ENCODE measurements at regions not wholly inside any gene's neighbourhood (a gene's known extent, or its start where the extent isn't known, plus 50 kb on each side); places are given as distances from the start of the nearest gene placed in this dataset.

DNA sequence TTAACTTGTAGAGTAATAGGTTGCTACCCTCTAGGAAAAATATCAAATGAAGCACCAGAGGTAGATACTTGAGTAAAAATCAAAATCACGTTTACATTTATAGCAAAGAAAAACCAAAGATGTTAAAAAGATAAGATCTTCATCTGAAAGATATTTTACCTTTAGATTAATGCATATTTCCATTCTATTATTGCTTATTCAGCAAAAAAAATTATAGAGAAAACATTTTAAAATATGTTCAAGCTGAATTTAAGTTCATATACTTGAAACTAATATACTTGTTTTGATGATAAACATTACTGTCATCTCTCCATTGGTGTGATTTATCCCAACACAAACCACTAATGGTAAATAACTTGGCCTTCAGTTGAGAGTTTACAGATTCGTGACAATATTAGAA, 422.3 kb downstream of the CAAP1 start:
- TF ChIP-seq ZNF37A (tag by site-specific recombination; IDR thresholded peaks at IDR 0.05) (no peak), ZBTB8A (tag by site-specific recombination; IDR thresholded peaks at IDR 0.05) (no peak), TCF7L2 (IDR thresholded peaks at IDR 0.05; ENCODE audit: borderline replicate concordance, low read depth, low read length) (no peak), HOXD13 (CRISPR knock-in tag; IDR thresholded peaks at IDR 0.05; ENCODE audit: borderline replicate concordance) (no peak), ZNF114 (tag by site-specific recombination; IDR thresholded peaks at IDR 0.05) (no peak), ZNF785 (tag by site-specific recombination; IDR thresholded peaks at IDR 0.05) (no peak)
- TF ChIP-seq, protein P1, sequence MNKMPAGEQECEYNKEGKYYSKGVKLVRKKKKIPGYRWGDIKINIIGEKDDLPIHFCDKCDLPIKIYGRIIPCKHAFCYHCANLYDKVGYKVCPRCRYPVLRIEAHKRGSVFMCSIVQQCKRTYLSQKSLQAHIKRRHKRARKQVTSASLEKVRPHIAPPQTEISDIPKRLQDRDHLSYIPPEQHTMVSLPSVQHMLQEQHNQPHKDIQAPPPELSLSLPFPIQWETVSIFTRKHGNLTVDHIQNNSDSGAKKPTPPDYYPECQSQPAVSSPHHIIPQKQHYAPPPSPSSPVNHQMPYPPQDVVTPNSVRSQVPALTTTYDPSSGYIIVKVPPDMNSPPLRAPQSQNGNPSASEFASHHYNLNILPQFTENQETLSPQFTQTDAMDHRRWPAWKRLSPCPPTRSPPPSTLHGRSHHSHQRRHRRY (tag by site-specific recombination; IDR thresholded peaks at IDR 0.05) = no peak
- TF ChIP-seq, protein P2, sequence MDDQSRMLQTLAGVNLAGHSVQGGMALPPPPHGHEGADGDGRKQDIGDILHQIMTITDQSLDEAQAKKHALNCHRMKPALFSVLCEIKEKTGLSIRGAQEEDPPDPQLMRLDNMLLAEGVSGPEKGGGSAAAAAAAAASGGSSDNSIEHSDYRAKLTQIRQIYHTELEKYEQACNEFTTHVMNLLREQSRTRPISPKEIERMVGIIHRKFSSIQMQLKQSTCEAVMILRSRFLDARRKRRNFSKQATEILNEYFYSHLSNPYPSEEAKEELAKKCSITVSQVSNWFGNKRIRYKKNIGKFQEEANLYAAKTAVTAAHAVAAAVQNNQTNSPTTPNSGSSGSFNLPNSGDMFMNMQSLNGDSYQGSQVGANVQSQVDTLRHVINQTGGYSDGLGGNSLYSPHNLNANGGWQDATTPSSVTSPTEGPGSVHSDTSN (CRISPR knock-in tag; IDR thresholded peaks at IDR 0.05) = no peak
- Histone ChIP-seq H3K4me1 (ENCODE audit: control insufficient read depth, insufficient read depth, low read length) (no peaks in the 10 kb centered on the region), H3K9me3 (ENCODE audit: control insufficient read depth, insufficient read depth, low read depth, low read length) (no peaks in the 10 kb centered on the region), H3K36me3 (ENCODE audit: control insufficient read depth in 2 of 2, insufficient read depth in 1 of 2, low read length in 2 of 2) (no peaks in the 10 kb centered on the region), H3K4me3 (ENCODE audit: low read depth, low read length) (no peak overlapping the region), H3K27ac (ENCODE audit: extremely low read depth, low read depth, low read length) (no peak overlapping the region)
- CTCF ChIA-PET = no interaction called here
- POLR2A ChIA-PET = no interaction called here

DNA sequence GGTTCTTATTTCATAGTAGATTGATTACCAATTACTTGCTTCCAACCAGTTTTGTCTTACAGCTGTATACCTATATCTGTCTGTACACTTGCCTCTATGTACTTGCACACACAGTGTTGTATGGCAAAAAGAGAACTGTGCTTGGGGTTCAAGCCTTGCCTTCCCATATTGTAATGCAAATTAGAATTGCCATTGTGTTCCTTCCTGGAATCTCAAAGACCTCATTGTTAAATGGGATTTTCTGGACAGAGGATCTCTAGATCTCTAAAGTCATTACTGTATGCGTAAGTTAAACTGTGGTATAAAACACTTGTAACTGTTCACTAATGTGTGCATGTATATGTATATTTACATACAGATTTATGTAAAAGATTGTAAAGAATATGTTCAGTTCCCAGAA, 428.8 kb downstream of the CAAP1 start:
- no peak for TF ChIP-seq ZXDB (tag by site-specific recombination; IDR thresholded peaks at IDR 0.05)
- no peak for TF ChIP-seq GLI2 (tag by site-specific recombination; IDR thresholded peaks at IDR 0.05; ENCODE audit: borderline replicate concordance, low read depth)
- TF ChIP-seq SCRT2 (tag by site-specific recombination; IDR thresholded peaks at IDR 0.05) = no peak
- TF ChIP-seq ZNF561 (tag by site-specific recombination; IDR thresholded peaks at IDR 0.05; ENCODE audit: borderline replicate concordance) = no peak
- no peak for TF ChIP-seq ZSCAN30 (tag by site-specific recombination; IDR thresholded peaks at IDR 0.05)
- TF ChIP-seq, protein P3, sequence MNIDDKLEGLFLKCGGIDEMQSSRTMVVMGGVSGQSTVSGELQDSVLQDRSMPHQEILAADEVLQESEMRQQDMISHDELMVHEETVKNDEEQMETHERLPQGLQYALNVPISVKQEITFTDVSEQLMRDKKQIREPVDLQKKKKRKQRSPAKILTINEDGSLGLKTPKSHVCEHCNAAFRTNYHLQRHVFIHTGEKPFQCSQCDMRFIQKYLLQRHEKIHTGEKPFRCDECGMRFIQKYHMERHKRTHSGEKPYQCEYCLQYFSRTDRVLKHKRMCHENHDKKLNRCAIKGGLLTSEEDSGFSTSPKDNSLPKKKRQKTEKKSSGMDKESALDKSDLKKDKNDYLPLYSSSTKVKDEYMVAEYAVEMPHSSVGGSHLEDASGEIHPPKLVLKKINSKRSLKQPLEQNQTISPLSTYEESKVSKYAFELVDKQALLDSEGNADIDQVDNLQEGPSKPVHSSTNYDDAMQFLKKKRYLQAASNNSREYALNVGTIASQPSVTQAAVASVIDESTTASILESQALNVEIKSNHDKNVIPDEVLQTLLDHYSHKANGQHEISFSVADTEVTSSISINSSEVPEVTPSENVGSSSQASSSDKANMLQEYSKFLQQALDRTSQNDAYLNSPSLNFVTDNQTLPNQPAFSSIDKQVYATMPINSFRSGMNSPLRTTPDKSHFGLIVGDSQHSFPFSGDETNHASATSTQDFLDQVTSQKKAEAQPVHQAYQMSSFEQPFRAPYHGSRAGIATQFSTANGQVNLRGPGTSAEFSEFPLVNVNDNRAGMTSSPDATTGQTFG (tag by site-specific recombination; IDR thresholded peaks at IDR 0.05; ENCODE audit: borderline replicate concordance) = no peak
- TF ChIP-seq ZFP69B (tag by site-specific recombination; IDR thresholded peaks at IDR 0.05) = no peak
- ChIA-PET CTCF (no interaction called here), POLR2A (no interaction called here)
- no peaks in the 10 kb centered on the region for H3K36me3 ChIP-seq (ENCODE audit: control insufficient read depth in 2 of 2, insufficient read depth in 1 of 2, low read length in 2 of 2)
- H3K27ac ChIP-seq (ENCODE audit: extremely low read depth, low read depth, low read length) = no peak overlapping the region
- H3K4me3 ChIP-seq (ENCODE audit: low read depth, low read length) = no peak overlapping the region
- no peaks in the 10 kb centered on the region for H3K4me1 ChIP-seq (ENCODE audit: control insufficient read depth, insufficient read depth, low read length)
- H3K9me3 ChIP-seq (ENCODE audit: control insufficient read depth, insufficient read depth, low read depth, low read length) = no peaks in the 10 kb centered on the region

DNA sequence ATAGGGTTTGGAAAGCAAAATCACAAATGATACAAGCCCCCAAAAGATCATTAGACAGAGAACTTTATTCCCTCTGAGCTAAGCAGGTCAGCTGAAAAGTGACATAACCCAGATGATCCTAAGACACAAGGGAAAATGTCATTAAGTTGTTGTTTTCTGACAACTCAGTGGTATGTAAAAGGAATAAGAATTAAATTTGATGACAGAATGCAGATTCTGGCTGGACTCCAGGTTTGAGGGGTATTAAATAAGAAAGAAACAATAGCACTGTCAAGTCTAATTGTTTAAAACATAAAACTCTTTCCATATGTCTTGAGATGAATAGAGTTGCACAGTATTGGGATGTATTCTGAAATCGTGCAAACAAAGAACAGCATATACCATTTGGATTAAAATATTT, 429.9 kb downstream of the CAAP1 start:
- Histone ChIP-seq H3K4me1 (ENCODE audit: control insufficient read depth, insufficient read depth, low read length) (no peaks in the 10 kb centered on the region), H3K4me3 (ENCODE audit: low read depth, low read length) (no peak overlapping the region), H3K36me3 (ENCODE audit: control insufficient read depth in 2 of 2, insufficient read depth in 1 of 2, low read length in 2 of 2) (no peaks in the 10 kb centered on the region), H3K9me3 (ENCODE audit: control insufficient read depth, insufficient read depth, low read depth, low read length) (no peaks in the 10 kb centered on the region), H3K27ac (ENCODE audit: extremely low read depth, low read depth, low read length) (no peak overlapping the region)
- CTCF ChIA-PET = no interaction called here
- POLR2A ChIA-PET = no interaction called here
- TF ChIP-seq, protein P4, sequence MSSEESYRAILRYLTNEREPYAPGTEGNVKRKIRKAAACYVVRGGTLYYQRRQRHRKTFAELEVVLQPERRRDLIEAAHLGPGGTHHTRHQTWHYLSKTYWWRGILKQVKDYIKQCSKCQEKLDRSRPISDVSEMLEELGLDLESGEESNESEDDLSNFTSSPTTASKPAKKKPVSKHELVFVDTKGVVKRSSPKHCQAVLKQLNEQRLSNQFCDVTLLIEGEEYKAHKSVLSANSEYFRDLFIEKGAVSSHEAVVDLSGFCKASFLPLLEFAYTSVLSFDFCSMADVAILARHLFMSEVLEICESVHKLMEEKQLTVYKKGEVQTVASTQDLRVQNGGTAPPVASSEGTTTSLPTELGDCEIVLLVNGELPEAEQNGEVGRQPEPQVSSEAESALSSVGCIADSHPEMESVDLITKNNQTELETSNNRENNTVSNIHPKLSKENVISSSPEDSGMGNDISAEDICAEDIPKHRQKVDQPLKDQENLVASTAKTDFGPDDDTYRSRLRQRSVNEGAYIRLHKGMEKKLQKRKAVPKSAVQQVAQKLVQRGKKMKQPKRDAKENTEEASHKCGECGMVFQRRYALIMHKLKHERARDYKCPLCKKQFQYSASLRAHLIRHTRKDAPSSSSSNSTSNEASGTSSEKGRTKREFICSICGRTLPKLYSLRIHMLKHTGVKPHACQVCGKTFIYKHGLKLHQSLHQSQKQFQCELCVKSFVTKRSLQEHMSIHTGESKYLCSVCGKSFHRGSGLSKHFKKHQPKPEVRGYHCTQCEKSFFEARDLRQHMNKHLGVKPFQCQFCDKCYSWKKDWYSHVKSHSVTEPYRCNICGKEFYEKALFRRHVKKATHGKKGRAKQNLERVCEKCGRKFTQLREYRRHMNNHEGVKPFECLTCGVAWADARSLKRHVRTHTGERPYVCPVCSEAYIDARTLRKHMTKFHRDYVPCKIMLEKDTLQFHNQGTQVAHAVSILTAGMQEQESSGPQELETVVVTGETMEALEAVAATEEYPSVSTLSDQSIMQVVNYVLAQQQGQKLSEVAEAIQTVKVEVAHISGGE (tag by site-specific recombination; conservative IDR thresholded peaks at IDR 0.05; ENCODE audit: low read depth) = no peak
- TF ChIP-seq ZNF837 (tag by site-specific recombination; IDR thresholded peaks at IDR 0.05) (no peak), ZNF350 (tag by site-specific recombination; IDR thresholded peaks at IDR 0.05) (no peak), SALL2 (tag by site-specific recombination; IDR thresholded peaks at IDR 0.05; ENCODE audit: borderline replicate concordance) (no peak), ZNF830 (tag by site-specific recombination; IDR thresholded peaks at IDR 0.05; ENCODE audit: low read depth) (no peak), REPIN1 (tag by site-specific recombination; IDR thresholded peaks at IDR 0.05; ENCODE audit: low read depth) (no peak), ZNF664 (tag by site-specific recombination; IDR thresholded peaks at IDR 0.05) (no peak), ZNF114 (tag by site-specific recombination; IDR thresholded peaks at IDR 0.05) (no peak), ZNF311 (tag by site-specific recombination; IDR thresholded peaks at IDR 0.05; ENCODE audit: borderline replicate concordance) (no peak)
- TF ChIP-seq, protein P5, sequence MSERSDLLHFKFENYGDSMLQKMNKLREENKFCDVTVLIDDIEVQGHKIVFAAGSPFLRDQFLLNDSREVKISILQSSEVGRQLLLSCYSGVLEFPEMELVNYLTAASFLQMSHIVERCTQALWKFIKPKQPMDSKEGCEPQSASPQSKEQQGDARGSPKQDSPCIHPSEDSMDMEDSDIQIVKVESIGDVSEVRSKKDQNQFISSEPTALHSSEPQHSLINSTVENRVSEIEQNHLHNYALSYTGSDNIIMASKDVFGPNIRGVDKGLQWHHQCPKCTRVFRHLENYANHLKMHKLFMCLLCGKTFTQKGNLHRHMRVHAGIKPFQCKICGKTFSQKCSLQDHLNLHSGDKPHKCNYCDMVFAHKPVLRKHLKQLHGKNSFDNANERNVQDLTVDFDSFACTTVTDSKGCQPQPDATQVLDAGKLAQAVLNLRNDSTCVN (tag by site-specific recombination; optimal IDR thresholded peaks at IDR 0.05) = no peak

Data from HEK293 (cell line).